ENCODE measurements at regions not wholly inside any gene's neighbourhood (a gene's known extent, or its start where the extent isn't known, plus 50 kb on each side); places are given as distances from the start of the nearest gene placed in this dataset.

- no peak for TF ChIP-seq EP300 (IDR thresholded peaks at IDR 0.05)
- no peak for TF ChIP-seq POLR2A (IDR thresholded peaks at IDR 0.05)
- TF ChIP-seq, protein P1, sequence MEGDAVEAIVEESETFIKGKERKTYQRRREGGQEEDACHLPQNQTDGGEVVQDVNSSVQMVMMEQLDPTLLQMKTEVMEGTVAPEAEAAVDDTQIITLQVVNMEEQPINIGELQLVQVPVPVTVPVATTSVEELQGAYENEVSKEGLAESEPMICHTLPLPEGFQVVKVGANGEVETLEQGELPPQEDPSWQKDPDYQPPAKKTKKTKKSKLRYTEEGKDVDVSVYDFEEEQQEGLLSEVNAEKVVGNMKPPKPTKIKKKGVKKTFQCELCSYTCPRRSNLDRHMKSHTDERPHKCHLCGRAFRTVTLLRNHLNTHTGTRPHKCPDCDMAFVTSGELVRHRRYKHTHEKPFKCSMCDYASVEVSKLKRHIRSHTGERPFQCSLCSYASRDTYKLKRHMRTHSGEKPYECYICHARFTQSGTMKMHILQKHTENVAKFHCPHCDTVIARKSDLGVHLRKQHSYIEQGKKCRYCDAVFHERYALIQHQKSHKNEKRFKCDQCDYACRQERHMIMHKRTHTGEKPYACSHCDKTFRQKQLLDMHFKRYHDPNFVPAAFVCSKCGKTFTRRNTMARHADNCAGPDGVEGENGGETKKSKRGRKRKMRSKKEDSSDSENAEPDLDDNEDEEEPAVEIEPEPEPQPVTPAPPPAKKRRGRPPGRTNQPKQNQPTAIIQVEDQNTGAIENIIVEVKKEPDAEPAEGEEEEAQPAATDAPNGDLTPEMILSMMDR (IDR thresholded peaks at IDR 0.05) = no peak
- TF ChIP-seq POLR2AphosphoS5 (IDR thresholded peaks at IDR 0.05) = no peak
- Histone ChIP-seq H3K9me3 (peaks cover 5% of the 10 kb centered on the region), H3K36me3 (no peaks in the 10 kb centered on the region), H3K4me3 (no peak overlapping the region), H3K27ac (no peak overlapping the region), H3K27me3 (no peaks in the 10 kb centered on the region), H3K4me1 (no peaks in the 10 kb centered on the region)
- no peak for DNase-seq (ENCODE audit: low spot score in 2 of 2)
- WGBS = 90% methylated on average over 2 of the region's 2 CpGs
Observed at GRCh38 chr15:72944565-72944964, 107.7 kb upstream of the NEO1 start.

DNA sequence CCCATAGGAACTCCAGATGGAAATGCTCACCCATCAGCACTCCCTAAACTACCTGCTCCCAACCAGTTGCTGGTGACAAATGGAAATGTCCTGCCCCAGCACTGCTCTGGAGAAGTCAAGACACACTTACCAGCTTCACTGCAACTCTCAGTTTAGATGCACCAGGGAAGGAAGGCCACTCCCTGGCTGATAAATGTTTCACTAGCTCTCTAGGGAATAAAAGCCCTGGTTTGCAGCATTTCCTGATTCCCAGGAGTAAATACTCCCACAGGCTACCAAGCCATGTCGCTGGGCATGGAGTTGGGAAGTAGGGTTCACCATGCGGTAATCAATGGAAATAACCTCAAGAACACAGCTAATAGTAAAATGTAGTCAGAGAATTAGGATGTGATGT is 112.0 kb upstream of the NEO1 start:
- H3K4me3 ChIP-seq = no peak overlapping the region
- no peak for TF ChIP-seq POLR2AphosphoS5 (IDR thresholded peaks at IDR 0.05)
- no peak for TF ChIP-seq EP300 (IDR thresholded peaks at IDR 0.05)
- TF ChIP-seq POLR2A (IDR thresholded peaks at IDR 0.05) = no peak
- TF ChIP-seq, protein P1 (IDR thresholded peaks at IDR 0.05) = no peak
- no peak overlapping the region for H3K27ac ChIP-seq
- WGBS = 86% methylated on average over 2 of the region's 2 CpGs
- no peak for DNase-seq (ENCODE audit: low spot score in 2 of 2)
- no peaks in the 10 kb centered on the region for H3K4me1 ChIP-seq
- H3K9me3 ChIP-seq = no peaks in the 10 kb centered on the region
- no peaks in the 10 kb centered on the region for H3K36me3 ChIP-seq
- no peaks in the 10 kb centered on the region for H3K27me3 ChIP-seq

DNA sequence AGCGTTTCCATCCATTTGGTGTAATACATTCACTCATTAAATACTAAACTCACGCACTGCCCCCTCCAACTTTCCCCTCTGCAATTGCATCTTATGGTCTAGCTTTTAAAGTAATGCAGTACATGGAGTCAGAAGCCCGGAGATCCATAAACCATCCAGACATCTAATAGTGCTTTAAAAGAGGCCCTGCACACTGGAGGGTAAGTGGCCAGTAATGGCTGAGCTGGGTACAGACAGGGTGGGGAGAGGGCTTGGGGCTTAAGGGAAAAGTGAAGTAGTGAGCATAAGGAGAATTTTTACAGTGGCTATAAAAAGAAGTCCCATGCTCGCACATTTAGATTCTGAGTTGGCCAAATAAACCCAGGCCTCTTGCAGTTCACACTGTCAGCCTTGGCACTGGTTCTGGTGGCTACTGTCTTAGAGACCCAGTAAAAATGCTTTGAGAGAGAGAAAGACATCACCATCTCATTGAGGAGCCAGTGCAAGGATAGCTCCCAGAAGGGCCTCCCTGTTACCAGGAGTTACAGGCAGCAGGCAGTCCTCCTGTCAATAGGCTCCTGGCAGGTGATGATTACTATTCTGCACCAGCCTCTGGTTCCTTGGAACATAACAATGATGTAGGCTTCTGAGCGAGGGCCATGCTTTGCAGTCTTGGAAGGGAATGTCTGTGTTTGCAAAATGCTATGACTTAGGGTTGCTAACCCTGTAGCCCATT is 112.6 kb upstream of the NEO1 start:
- H3K27me3 ChIP-seq = no peaks in the 10 kb centered on the region
- 86% methylated on average over 4 of the region's 5 CpGs for WGBS
- H3K4me3 ChIP-seq = no peak overlapping the region
- TF ChIP-seq EP300 (IDR thresholded peaks at IDR 0.05) (no peak), POLR2AphosphoS5 (IDR thresholded peaks at IDR 0.05) (no peak), POLR2A (IDR thresholded peaks at IDR 0.05) (no peak)
- TF ChIP-seq, protein P1 (IDR thresholded peaks at IDR 0.05) = no peak
- no peak overlapping the region for H3K27ac ChIP-seq
- no peaks in the 10 kb centered on the region for H3K4me1 ChIP-seq
- no peaks in the 10 kb centered on the region for H3K9me3 ChIP-seq
- no peaks in the 10 kb centered on the region for H3K36me3 ChIP-seq
- DNase-seq (ENCODE audit: low spot score in 2 of 2) = no peak

DNA sequence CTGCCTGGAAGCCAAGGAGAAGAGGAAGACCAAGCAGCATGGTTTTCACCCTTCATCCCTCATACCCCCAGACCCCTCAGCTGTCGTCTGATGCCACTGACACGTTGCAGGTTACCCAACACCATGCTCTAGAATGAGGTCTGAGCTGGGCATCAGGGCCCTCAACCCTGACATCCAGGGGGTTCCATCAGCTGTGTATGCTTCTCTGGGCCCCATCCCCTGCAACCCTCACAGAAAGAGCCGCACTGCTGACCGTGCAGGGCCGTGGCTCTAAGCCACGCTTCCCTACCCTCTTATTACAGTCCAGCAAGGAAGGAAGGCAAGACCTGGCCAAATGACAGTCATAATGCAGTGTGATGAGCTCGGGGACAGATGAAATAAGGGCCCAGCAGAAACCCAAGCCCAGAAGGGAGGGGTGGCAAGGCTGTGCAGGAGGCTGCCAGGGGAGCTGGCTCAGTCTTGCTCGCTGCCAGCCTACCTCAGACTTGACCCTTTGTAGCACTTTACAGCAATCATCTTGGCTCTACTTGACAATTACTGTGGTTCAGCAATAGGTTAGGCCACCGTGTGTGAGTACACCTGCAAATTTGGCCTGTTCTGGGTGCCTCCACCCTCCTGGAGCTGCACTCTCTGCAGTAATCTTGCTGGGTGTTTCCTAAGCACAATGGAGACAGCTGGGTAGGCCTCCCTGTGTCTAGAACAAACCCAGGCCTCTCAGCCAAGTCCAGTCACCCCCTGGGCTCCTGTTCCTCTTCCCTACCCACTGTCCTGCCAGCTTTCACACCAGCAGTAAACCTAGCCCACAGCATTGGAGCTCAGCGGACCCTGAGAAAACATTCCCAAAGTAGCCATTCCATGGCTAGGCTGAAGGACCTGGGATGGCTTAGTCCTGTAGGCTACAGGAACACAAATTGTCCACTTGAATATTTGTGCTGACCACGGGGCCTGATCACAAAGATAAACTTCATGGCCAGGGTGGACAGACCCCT is 115.3 kb upstream of the NEO1 start:
- H3K4me3 ChIP-seq = no peak overlapping the region
- no peak overlapping the region for H3K27ac ChIP-seq
- no peaks in the 10 kb centered on the region for H3K4me1 ChIP-seq
- no peak for DNase-seq (ENCODE audit: low spot score in 2 of 2)
- WGBS = 92% methylated on average over 11 of the region's 11 CpGs
- TF ChIP-seq, protein P1 (IDR thresholded peaks at IDR 0.05) = no peak
- TF ChIP-seq EP300 (IDR thresholded peaks at IDR 0.05) (no peak), POLR2AphosphoS5 (IDR thresholded peaks at IDR 0.05) (no peak), POLR2A (IDR thresholded peaks at IDR 0.05) (no peak)
- H3K27me3 ChIP-seq = no peaks in the 10 kb centered on the region
- no peaks in the 10 kb centered on the region for H3K9me3 ChIP-seq
- H3K36me3 ChIP-seq = no peaks in the 10 kb centered on the region

- TF ChIP-seq, protein P1 (IDR thresholded peaks at IDR 0.05) = no peak
- TF ChIP-seq POLR2A (IDR thresholded peaks at IDR 0.05) = no peak
- TF ChIP-seq EP300 (IDR thresholded peaks at IDR 0.05) = no peak
- TF ChIP-seq POLR2AphosphoS5 (IDR thresholded peaks at IDR 0.05) = no peak
- Histone ChIP-seq H3K9me3 (no peaks in the 10 kb centered on the region), H3K27ac (no peak overlapping the region), H3K27me3 (no peaks in the 10 kb centered on the region), H3K4me3 (no peak overlapping the region), H3K36me3 (no peaks in the 10 kb centered on the region), H3K4me1 (no peaks in the 10 kb centered on the region)
- 91% methylated on average over 4 of the region's 4 CpGs for WGBS
- no peak for DNase-seq (ENCODE audit: low spot score in 2 of 2)
Observed at GRCh38 chr15:72936237-72936636, 116.0 kb upstream of the NEO1 start.

Data from suprapubic skin (tissue), 4 donors.